K562 (cell line): ENCODE measurements at regions not wholly inside any gene's neighbourhood (a gene's known extent, or its start where the extent isn't known, plus 50 kb on each side); places are given as distances from the start of the nearest gene placed in this dataset.

Experiments
- DIDO1 ChIP-seq: fragments of 450-650 bp; IDR thresholded peaks from 2 replicates; pipeline ENCODE4 v1.6.1; 2016; ENCODE audit warnings: low read depth, missing biosample characterization, missing genetic modification characterization
- MCM2 ChIP-seq: fragments of 450-650 bp; IDR thresholded peaks from 2 replicates; pipeline ENCODE4 v1.6.1; 2017; ENCODE audit warnings: low read depth, mild to moderate bottlenecking
- MECOM ChIP-seq: fragments of 250-450 bp; sonication (Bioruptor Pico); IDR thresholded peaks from 2 replicates; pipeline ENCODE4 v1.8.0; 2022; ENCODE audit warnings: inconsistent platforms
- PHTF2 ChIP-seq: fragments of 250-450 bp; sonication (Bioruptor Pico); IDR thresholded peaks from 2 replicates; pipeline ENCODE4 v1.5.0; 2021; ENCODE audit warnings: mild to moderate bottlenecking
- ZNF23 ChIP-seq: fragments of 250-450 bp; sonication (Bioruptor Pico); IDR thresholded peaks from 2 replicates; pipeline ENCODE4 v1.4.0; 2020; ENCODE audit warnings: mild to moderate bottlenecking
- ZNF766 ChIP-seq: fragments of 200-800 bp; sonication (Bioruptor generic); conservative IDR thresholded peaks from 2 replicates; pipeline ENCODE4 v1.6.1; 2016; ENCODE audit warnings: missing genetic modification characterization, missing compliant biosample characterization
- TF ChIP-seq, protein P1 (sequence below), 3 experiments: IDR thresholded peaks in 2 of 3; conservative IDR thresholded peaks in 1 of 3; 2 replicates each; pipeline ENCODE4 v1.5.1; 2011 to 2012; ENCODE audit warnings: low read length in 3 of 3, mild to moderate bottlenecking in 3 of 3, control low read depth in 2 of 3, improper control_type of control experiment in 1 of 3, inconsistent platforms in 1 of 3, low read depth in 1 of 3, mixed read lengths in 1 of 3, moderate library complexity in 1 of 3; ENCODE audit not compliant: insufficient read depth in 2 of 3
- TF ChIP-seq, protein P2 (sequence below): fragments of 450-650 bp; formaldehyde crosslinking; IDR thresholded peaks from 2 replicates; pipeline ENCODE4 v1.4.0; 2022; ENCODE audit warnings: missing genetic modification characterization
- TF ChIP-seq, protein P3 (sequence below): fragments of 450-650 bp; IDR thresholded peaks from 2 replicates; pipeline ENCODE4 v1.7.1; 2018; ENCODE audit warnings: mild to moderate bottlenecking, low read depth; ENCODE audit not compliant: partially characterized antibody
- TF ChIP-seq, protein P4 (sequence below): fragments of 450-650 bp; IDR thresholded peaks from 2 replicates; pipeline ENCODE4 v1.6.1; 2016; ENCODE audit warnings: mild to moderate bottlenecking, moderate library complexity

DNA sequence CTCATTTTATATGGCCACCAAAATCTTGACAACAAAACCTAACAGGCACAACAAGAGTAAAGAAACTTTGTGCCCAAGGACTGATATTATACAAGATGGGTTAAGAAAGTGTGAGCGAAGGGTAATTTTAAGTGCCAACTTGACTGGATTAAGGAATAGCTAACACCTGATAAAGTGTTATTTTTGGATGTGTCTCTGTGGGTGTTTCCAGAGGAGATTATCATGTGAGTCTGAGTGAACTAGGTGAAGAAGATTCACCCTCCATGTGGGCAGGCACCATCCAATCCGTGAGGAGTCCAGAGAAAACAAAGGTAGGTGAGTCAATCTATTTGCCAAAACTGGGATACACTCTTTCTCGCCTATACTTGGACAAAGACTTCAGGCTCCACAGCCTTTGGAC is 461.6 kb downstream of the ETS1 start (continued):
- TF ChIP-seq, protein P1, sequence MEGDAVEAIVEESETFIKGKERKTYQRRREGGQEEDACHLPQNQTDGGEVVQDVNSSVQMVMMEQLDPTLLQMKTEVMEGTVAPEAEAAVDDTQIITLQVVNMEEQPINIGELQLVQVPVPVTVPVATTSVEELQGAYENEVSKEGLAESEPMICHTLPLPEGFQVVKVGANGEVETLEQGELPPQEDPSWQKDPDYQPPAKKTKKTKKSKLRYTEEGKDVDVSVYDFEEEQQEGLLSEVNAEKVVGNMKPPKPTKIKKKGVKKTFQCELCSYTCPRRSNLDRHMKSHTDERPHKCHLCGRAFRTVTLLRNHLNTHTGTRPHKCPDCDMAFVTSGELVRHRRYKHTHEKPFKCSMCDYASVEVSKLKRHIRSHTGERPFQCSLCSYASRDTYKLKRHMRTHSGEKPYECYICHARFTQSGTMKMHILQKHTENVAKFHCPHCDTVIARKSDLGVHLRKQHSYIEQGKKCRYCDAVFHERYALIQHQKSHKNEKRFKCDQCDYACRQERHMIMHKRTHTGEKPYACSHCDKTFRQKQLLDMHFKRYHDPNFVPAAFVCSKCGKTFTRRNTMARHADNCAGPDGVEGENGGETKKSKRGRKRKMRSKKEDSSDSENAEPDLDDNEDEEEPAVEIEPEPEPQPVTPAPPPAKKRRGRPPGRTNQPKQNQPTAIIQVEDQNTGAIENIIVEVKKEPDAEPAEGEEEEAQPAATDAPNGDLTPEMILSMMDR (IDR thresholded peaks at IDR 0.05 in 2 of 3, conservative IDR thresholded peaks at IDR 0.05 in 1 of 3; ENCODE audit: insufficient read depth in 2 of 3, low read depth in 1 of 3, low read length in 3 of 3), result no peak
- TF ChIP-seq, protein P2, sequence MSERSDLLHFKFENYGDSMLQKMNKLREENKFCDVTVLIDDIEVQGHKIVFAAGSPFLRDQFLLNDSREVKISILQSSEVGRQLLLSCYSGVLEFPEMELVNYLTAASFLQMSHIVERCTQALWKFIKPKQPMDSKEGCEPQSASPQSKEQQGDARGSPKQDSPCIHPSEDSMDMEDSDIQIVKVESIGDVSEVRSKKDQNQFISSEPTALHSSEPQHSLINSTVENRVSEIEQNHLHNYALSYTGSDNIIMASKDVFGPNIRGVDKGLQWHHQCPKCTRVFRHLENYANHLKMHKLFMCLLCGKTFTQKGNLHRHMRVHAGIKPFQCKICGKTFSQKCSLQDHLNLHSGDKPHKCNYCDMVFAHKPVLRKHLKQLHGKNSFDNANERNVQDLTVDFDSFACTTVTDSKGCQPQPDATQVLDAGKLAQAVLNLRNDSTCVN (CRISPR knock-in tag), result no peak
- no peak for TF ChIP-seq DIDO1 (tag)
- no peak for TF ChIP-seq MECOM (CRISPR knock-in tag)
- TF ChIP-seq ZNF23 (CRISPR knock-in tag), result no peak
- TF ChIP-seq MCM2, result no peak
- TF ChIP-seq, protein P3, sequence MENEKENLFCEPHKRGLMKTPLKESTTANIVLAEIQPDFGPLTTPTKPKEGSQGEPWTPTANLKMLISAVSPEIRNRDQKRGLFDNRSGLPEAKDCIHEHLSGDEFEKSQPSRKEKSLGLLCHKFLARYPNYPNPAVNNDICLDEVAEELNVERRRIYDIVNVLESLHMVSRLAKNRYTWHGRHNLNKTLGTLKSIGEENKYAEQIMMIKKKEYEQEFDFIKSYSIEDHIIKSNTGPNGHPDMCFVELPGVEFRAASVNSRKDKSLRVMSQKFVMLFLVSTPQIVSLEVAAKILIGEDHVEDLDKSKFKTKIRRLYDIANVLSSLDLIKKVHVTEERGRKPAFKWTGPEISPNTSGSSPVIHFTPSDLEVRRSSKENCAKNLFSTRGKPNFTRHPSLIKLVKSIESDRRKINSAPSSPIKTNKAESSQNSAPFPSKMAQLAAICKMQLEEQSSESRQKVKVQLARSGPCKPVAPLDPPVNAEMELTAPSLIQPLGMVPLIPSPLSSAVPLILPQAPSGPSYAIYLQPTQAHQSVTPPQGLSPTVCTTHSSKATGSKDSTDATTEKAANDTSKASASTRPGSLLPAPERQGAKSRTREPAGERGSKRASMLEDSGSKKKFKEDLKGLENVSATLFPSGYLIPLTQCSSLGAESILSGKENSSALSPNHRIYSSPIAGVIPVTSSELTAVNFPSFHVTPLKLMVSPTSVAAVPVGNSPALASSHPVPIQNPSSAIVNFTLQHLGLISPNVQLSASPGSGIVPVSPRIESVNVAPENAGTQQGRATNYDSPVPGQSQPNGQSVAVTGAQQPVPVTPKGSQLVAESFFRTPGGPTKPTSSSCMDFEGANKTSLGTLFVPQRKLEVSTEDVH, result no peak
- TF ChIP-seq, protein P4, sequence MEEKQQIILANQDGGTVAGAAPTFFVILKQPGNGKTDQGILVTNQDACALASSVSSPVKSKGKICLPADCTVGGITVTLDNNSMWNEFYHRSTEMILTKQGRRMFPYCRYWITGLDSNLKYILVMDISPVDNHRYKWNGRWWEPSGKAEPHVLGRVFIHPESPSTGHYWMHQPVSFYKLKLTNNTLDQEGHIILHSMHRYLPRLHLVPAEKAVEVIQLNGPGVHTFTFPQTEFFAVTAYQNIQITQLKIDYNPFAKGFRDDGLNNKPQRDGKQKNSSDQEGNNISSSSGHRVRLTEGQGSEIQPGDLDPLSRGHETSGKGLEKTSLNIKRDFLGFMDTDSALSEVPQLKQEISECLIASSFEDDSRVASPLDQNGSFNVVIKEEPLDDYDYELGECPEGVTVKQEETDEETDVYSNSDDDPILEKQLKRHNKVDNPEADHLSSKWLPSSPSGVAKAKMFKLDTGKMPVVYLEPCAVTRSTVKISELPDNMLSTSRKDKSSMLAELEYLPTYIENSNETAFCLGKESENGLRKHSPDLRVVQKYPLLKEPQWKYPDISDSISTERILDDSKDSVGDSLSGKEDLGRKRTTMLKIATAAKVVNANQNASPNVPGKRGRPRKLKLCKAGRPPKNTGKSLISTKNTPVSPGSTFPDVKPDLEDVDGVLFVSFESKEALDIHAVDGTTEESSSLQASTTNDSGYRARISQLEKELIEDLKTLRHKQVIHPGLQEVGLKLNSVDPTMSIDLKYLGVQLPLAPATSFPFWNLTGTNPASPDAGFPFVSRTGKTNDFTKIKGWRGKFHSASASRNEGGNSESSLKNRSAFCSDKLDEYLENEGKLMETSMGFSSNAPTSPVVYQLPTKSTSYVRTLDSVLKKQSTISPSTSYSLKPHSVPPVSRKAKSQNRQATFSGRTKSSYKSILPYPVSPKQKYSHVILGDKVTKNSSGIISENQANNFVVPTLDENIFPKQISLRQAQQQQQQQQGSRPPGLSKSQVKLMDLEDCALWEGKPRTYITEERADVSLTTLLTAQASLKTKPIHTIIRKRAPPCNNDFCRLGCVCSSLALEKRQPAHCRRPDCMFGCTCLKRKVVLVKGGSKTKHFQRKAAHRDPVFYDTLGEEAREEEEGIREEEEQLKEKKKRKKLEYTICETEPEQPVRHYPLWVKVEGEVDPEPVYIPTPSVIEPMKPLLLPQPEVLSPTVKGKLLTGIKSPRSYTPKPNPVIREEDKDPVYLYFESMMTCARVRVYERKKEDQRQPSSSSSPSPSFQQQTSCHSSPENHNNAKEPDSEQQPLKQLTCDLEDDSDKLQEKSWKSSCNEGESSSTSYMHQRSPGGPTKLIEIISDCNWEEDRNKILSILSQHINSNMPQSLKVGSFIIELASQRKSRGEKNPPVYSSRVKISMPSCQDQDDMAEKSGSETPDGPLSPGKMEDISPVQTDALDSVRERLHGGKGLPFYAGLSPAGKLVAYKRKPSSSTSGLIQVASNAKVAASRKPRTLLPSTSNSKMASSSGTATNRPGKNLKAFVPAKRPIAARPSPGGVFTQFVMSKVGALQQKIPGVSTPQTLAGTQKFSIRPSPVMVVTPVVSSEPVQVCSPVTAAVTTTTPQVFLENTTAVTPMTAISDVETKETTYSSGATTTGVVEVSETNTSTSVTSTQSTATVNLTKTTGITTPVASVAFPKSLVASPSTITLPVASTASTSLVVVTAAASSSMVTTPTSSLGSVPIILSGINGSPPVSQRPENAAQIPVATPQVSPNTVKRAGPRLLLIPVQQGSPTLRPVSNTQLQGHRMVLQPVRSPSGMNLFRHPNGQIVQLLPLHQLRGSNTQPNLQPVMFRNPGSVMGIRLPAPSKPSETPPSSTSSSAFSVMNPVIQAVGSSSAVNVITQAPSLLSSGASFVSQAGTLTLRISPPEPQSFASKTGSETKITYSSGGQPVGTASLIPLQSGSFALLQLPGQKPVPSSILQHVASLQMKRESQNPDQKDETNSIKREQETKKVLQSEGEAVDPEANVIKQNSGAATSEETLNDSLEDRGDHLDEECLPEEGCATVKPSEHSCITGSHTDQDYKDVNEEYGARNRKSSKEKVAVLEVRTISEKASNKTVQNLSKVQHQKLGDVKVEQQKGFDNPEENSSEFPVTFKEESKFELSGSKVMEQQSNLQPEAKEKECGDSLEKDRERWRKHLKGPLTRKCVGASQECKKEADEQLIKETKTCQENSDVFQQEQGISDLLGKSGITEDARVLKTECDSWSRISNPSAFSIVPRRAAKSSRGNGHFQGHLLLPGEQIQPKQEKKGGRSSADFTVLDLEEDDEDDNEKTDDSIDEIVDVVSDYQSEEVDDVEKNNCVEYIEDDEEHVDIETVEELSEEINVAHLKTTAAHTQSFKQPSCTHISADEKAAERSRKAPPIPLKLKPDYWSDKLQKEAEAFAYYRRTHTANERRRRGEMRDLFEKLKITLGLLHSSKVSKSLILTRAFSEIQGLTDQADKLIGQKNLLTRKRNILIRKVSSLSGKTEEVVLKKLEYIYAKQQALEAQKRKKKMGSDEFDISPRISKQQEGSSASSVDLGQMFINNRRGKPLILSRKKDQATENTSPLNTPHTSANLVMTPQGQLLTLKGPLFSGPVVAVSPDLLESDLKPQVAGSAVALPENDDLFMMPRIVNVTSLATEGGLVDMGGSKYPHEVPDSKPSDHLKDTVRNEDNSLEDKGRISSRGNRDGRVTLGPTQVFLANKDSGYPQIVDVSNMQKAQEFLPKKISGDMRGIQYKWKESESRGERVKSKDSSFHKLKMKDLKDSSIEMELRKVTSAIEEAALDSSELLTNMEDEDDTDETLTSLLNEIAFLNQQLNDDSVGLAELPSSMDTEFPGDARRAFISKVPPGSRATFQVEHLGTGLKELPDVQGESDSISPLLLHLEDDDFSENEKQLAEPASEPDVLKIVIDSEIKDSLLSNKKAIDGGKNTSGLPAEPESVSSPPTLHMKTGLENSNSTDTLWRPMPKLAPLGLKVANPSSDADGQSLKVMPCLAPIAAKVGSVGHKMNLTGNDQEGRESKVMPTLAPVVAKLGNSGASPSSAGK, result no peak
- TF ChIP-seq ZNF766 (CRISPR knock-in tag), result no peak
- no peak for TF ChIP-seq PHTF2 (CRISPR knock-in tag)
